Activated CD4-positive, alpha-beta memory T cell treated with anti-CD3 and anti-CD28 coated beads for 36 hours (primary cell): ENCODE measurements at regions not wholly inside any gene's neighbourhood (a gene's known extent, or its start where the extent isn't known, plus 50 kb on each side); places are given as distances from the start of the nearest gene placed in this dataset.

Experiments used
- CTCF ChIA-PET: fragments of 350-600 bp; sonication (Branson Sonifier 250); formaldehyde crosslinking; loops from one replicate; lab custom pipeline; 2021; ENCODE audit warnings: antibody characterized with exemption, inconsistent platforms; lab: Charles Lee
- POLR2A ChIA-PET: fragments of 350-600 bp; sonication (Branson Sonifier 250); formaldehyde crosslinking; loops from one replicate; lab custom pipeline; 2021; ENCODE audit warnings: antibody characterized with exemption; lab: Charles Lee
- DNase-seq: peaks from one replicate; pipeline ENCODE4 v3.0.0-alpha.2; 2020
- H3K27ac Mint-ChIP-seq: one replicate; pipeline ENCODE4 v1.8.0; 2021; ENCODE audit warnings: mixed read lengths
- H3K27me3 Mint-ChIP-seq: one replicate; pipeline ENCODE4 v1.8.0; 2021; ENCODE audit warnings: mixed read lengths
- H3K36me3 Mint-ChIP-seq: one replicate; pipeline ENCODE4 v1.8.0; 2021; ENCODE audit warnings: mixed read lengths
- H3K4me1 Mint-ChIP-seq: one replicate; pipeline ENCODE4 v1.8.0; 2021; ENCODE audit warnings: low read depth, mixed read lengths
- H3K4me3 Mint-ChIP-seq: one replicate; pipeline ENCODE4 v1.8.0; 2021; ENCODE audit warnings: mild to moderate bottlenecking, mixed read lengths
- H3K9me3 Mint-ChIP-seq: one replicate; pipeline ENCODE4 v1.8.0; 2021; ENCODE audit warnings: mixed read lengths
- intact Hi-C: fragments of 100-400 bp; cut with micrococcal nuclease; formaldehyde crosslinking; loops from one replicate; pipeline ENCODE4 v1.15.1; 2023

GRCh38 chr10:107280293-107280692, 115.8 kb upstream of the SORCS1 start:
- DNase-seq, result no peak
- no peak overlapping the region for H3K27ac Mint-ChIP-seq
- H3K27me3 Mint-ChIP-seq, result no peaks in the 10 kb centered on the region
- H3K9me3 Mint-ChIP-seq, result peaks cover 35% of the 10 kb centered on the region
- intact Hi-C loops, result no loop called here
- CTCF ChIA-PET, result no interaction called here
- no peaks in the 10 kb centered on the region for H3K4me1 Mint-ChIP-seq
- POLR2A ChIA-PET, result no interaction called here
- H3K4me3 Mint-ChIP-seq, result no peak overlapping the region
- H3K36me3 Mint-ChIP-seq, result no peaks in the 10 kb centered on the region

- DNase-seq, result no peak
- H3K4me3 Mint-ChIP-seq, result no peak overlapping the region
- H3K4me1 Mint-ChIP-seq, result no peaks in the 10 kb centered on the region
- no peak overlapping the region for H3K27ac Mint-ChIP-seq
- no peaks in the 10 kb centered on the region for H3K27me3 Mint-ChIP-seq
- ChIA-PET CTCF (no interaction called here), POLR2A (no interaction called here)
- intact Hi-C loops, result no loop called here
- H3K9me3 Mint-ChIP-seq, result peaks cover 32% of the 10 kb centered on the region
- H3K36me3 Mint-ChIP-seq, result no peaks in the 10 kb centered on the region
Observed at GRCh38 chr10:107277591-107277990, 113.1 kb upstream of the SORCS1 start.

- no peaks in the 10 kb centered on the region for H3K4me1 Mint-ChIP-seq
- ChIA-PET POLR2A (no interaction called here), CTCF (no interaction called here)
- H3K27ac Mint-ChIP-seq, result no peak overlapping the region
- intact Hi-C loops, result no loop called here
- H3K9me3 Mint-ChIP-seq, result peaks cover 23% of the 10 kb centered on the region
- no peaks in the 10 kb centered on the region for H3K36me3 Mint-ChIP-seq
- H3K4me3 Mint-ChIP-seq, result no peak overlapping the region
- no peak for DNase-seq
- H3K27me3 Mint-ChIP-seq, result no peaks in the 10 kb centered on the region
Observed at GRCh38 chr10:107275806-107276205, 111.3 kb upstream of the SORCS1 start.

- ChIA-PET POLR2A (no interaction called here), CTCF (no interaction called here)
- DNase-seq, result no peak
- Mint-ChIP-seq H3K36me3 (no peaks in the 10 kb centered on the region), H3K27ac (no peak overlapping the region), H3K4me1 (no peaks in the 10 kb centered on the region), H3K27me3 (no peaks in the 10 kb centered on the region), H3K9me3 (peaks cover 34% of the 10 kb centered on the region), H3K4me3 (no peak overlapping the region)
- intact Hi-C loops, result no loop called here
Observed at GRCh38 chr10:107269626-107270025, 105.1 kb upstream of the SORCS1 start.

GRCh38 chr10:107264742-107265141, 100.2 kb upstream of the SORCS1 start:
- no peak for DNase-seq
- no peaks in the 10 kb centered on the region for H3K4me1 Mint-ChIP-seq
- ChIA-PET CTCF (no interaction called here), POLR2A (no interaction called here)
- no peaks in the 10 kb centered on the region for H3K36me3 Mint-ChIP-seq
- intact Hi-C loops, result no loop called here
- H3K4me3 Mint-ChIP-seq, result no peak overlapping the region
- H3K27me3 Mint-ChIP-seq, result no peaks in the 10 kb centered on the region
- H3K9me3 Mint-ChIP-seq, result peaks cover 31% of the 10 kb centered on the region
- no peak overlapping the region for H3K27ac Mint-ChIP-seq

- Mint-ChIP-seq H3K9me3 (peaks cover 3% of the 10 kb centered on the region), H3K27ac (no peak overlapping the region), H3K36me3 (no peaks in the 10 kb centered on the region), H3K27me3 (no peaks in the 10 kb centered on the region), H3K4me1 (no peaks in the 10 kb centered on the region), H3K4me3 (no peak overlapping the region)
- DNase-seq, result no peak
- POLR2A ChIA-PET, result no interaction called here
- intact Hi-C loops, result no loop called here
- CTCF ChIA-PET, result no interaction called here
Observed at GRCh38 chr10:107244122-107244521, 79.6 kb upstream of the SORCS1 start.

- ChIA-PET POLR2A (no interaction called here), CTCF (no interaction called here)
- intact Hi-C loops, result no loop called here
- H3K4me1 Mint-ChIP-seq, result no peaks in the 10 kb centered on the region
- DNase-seq, result no peak
- no peak overlapping the region for H3K27ac Mint-ChIP-seq
- no peaks in the 10 kb centered on the region for H3K36me3 Mint-ChIP-seq
- H3K9me3 Mint-ChIP-seq, result peaks cover 25% of the 10 kb centered on the region
- no peak overlapping the region for H3K4me3 Mint-ChIP-seq
- H3K27me3 Mint-ChIP-seq, result no peaks in the 10 kb centered on the region
Observed at GRCh38 chr10:107238275-107238674, 73.8 kb upstream of the SORCS1 start.

GRCh38 chr10:107232013-107232412, 67.5 kb upstream of the SORCS1 start:
- Mint-ChIP-seq H3K36me3 (no peaks in the 10 kb centered on the region), H3K27ac (no peak overlapping the region), H3K4me1 (no peaks in the 10 kb centered on the region), H3K4me3 (no peak overlapping the region), H3K27me3 (no peaks in the 10 kb centered on the region), H3K9me3 (peaks cover 35% of the 10 kb centered on the region)
- CTCF ChIA-PET, result no interaction called here
- POLR2A ChIA-PET, result no interaction called here
- no peak for DNase-seq
- intact Hi-C loops, result no loop called here

GRCh38 chr10:107230887-107231286, 66.4 kb upstream of the SORCS1 start:
- peaks cover 35% of the 10 kb centered on the region for H3K9me3 Mint-ChIP-seq
- no peak for DNase-seq
- H3K27ac Mint-ChIP-seq, result no peak overlapping the region
- POLR2A ChIA-PET, result no interaction called here
- CTCF ChIA-PET, result no interaction called here
- intact Hi-C loops, result no loop called here
- no peaks in the 10 kb centered on the region for H3K27me3 Mint-ChIP-seq
- H3K4me1 Mint-ChIP-seq, result no peaks in the 10 kb centered on the region
- no peak overlapping the region for H3K4me3 Mint-ChIP-seq
- H3K36me3 Mint-ChIP-seq, result no peaks in the 10 kb centered on the region

- POLR2A ChIA-PET, result no interaction called here
- no peak overlapping the region for H3K4me3 Mint-ChIP-seq
- no peak overlapping the region for H3K27ac Mint-ChIP-seq
- DNase-seq, result no peak
- no peaks in the 10 kb centered on the region for H3K36me3 Mint-ChIP-seq
- no peaks in the 10 kb centered on the region for H3K4me1 Mint-ChIP-seq
- intact Hi-C loops, result no loop called here
- CTCF ChIA-PET, result no interaction called here
- H3K9me3 Mint-ChIP-seq, result peaks cover 30% of the 10 kb centered on the region
- H3K27me3 Mint-ChIP-seq, result no peaks in the 10 kb centered on the region
Observed at GRCh38 chr10:107215681-107216080, 51.2 kb upstream of the SORCS1 start.
